Panc1 (cell line): ENCODE measurements at regions not wholly inside any gene's neighbourhood (a gene's known extent, or its start where the extent isn't known, plus 50 kb on each side); places are given as distances from the start of the nearest gene placed in this dataset.

Experiments
- ATAC-seq: fragments of 200-7000 bp; cut with Tn5 transposase; 2 replicates; pipeline ENCODE4 v1.9.1; 2020; ENCODE audit warnings: mild to moderate bottlenecking, moderate library complexity
- BruUV-seq: library from RNA; stranded (reverse); fragments of 400-500 nt; replicated peaks from 2 replicates; lab custom pipeline; 2021; lab: Mats Ljungman, UMichigan
- CTCF ChIA-PET: fragments of 300-600 bp; sonication (Branson Sonifier 250); formaldehyde crosslinking; loops from one replicate; lab custom pipeline; 2022; ENCODE audit warnings: antibody characterized with exemption; lab: Charles Lee
- POLR2A ChIA-PET: fragments of 300-600 bp; sonication (Branson Sonifier 250); formaldehyde crosslinking; loops from one replicate; lab custom pipeline; 2022; ENCODE audit warnings: antibody characterized with exemption; lab: Charles Lee
- DNase-seq: peaks from one replicate; pipeline ENCODE4 v3.0.0-alpha.2; 2010; ENCODE audit warnings: low read depth, low spot score
- H3K27ac ChIP-seq: 2 replicates; pipeline ENCODE4 v1.5.1; 2011; ENCODE audit warnings: mild to moderate bottlenecking, low read length, inconsistent platforms
- H3K27me3 ChIP-seq: fragments of 200-500 bp; sonication (Bioruptor generic); 2 replicates; pipeline ENCODE4 v1.6.0; 2014; ENCODE audit warnings: low read length, inconsistent platforms; ENCODE audit not compliant: control insufficient read depth, insufficient read depth
- H3K36me3 ChIP-seq: fragments of 200-500 bp; sonication (Bioruptor generic); 2 replicates; pipeline ENCODE4 v1.5.1; 2014; ENCODE audit warnings: inconsistent platforms, mild to moderate bottlenecking, low read length, moderate library complexity; ENCODE audit not compliant: control insufficient read depth, insufficient read depth
- H3K4me1 ChIP-seq: 2 replicates; pipeline ENCODE4 v1.5.1; 2011; ENCODE audit warnings: inconsistent platforms, mild to moderate bottlenecking, low read length, moderate library complexity; ENCODE audit not compliant: control insufficient read depth, insufficient read depth
- H3K4me3 ChIP-seq, 2 experiments: 2 replicates each; pipeline ENCODE4 v1.5.1; 2011 to 2012; ENCODE audit warnings: low read depth in 2 of 2, low read length in 2 of 2, mild to moderate bottlenecking in 2 of 2, inconsistent platforms in 1 of 2, moderate library complexity in 1 of 2
- H3K9me3 ChIP-seq: fragments of 200-500 bp; sonication (Bioruptor generic); 2 replicates; pipeline ENCODE4 v1.5.1; 2014; ENCODE audit warnings: low read depth, mild to moderate bottlenecking, inconsistent platforms, low read length, moderate library complexity; ENCODE audit not compliant: control insufficient read depth, insufficient read depth
- CTCF ChIP-seq: fragments of 450-650 bp; IDR thresholded peaks from 2 replicates; pipeline ENCODE4 v1.5.1; 2017; ENCODE audit warnings: mild to moderate bottlenecking
- POLR2AphosphoS5 ChIP-seq: IDR thresholded peaks from 2 replicates; pipeline ENCODE4 v1.6.1; 2012; ENCODE audit warnings: mild to moderate bottlenecking, low read depth, low read length, moderate library complexity
- REST ChIP-seq, 2 experiments: IDR thresholded peaks; 2 replicates each; pipeline ENCODE4 v1.6.1; 2011 to 2012; ENCODE audit warnings: low read depth in 2 of 2, control low read depth in 1 of 2, low read length in 1 of 2, mild to moderate bottlenecking in 1 of 2, moderate library complexity in 1 of 2; ENCODE audit not compliant: insufficient read depth in 1 of 2
- SIN3A ChIP-seq: IDR thresholded peaks from 2 replicates; pipeline ENCODE4 v1.6.1; 2012; ENCODE audit warnings: low read depth, mild to moderate bottlenecking, low read length, moderate library complexity, borderline replicate concordance; ENCODE audit not compliant: insufficient read depth
- TCF7L2 ChIP-seq: IDR thresholded peaks from 2 replicates; pipeline ENCODE4 v1.6.1; 2011; ENCODE audit warnings: mild to moderate bottlenecking, low read depth, low read length, inconsistent platforms
- in situ Hi-C: cut with HindIII; loops from 2 replicates; pipeline ENCODE4 v1.10.0; 2016; ENCODE audit warnings: low sequenced_read_pairs, low pct_unique_long_range_greater_than_20kb
- intact Hi-C: fragments of 100-400 bp; cut with micrococcal nuclease; formaldehyde crosslinking; loops from one replicate; pipeline ENCODE4 v1.10.0; 2022; ENCODE audit not compliant: unreplicated experiment

- H3K36me3 ChIP-seq, result no peaks in the 10 kb centered on the region
- in situ Hi-C loops (no loop called here), intact Hi-C loops (no loop called here)
- no peak overlapping the region for H3K27ac ChIP-seq
- CTCF ChIA-PET, result no interaction called here
- TF ChIP-seq CTCF (no peak), REST (IDR thresholded peaks at IDR 0.05; ENCODE audit: insufficient read depth in 1 of 2, low read depth in 2 of 2, low read length in 1 of 2) (no peak), TCF7L2 (no peak), SIN3A (no peak), POLR2AphosphoS5 (no peak)
- H3K9me3 ChIP-seq, result no peaks in the 10 kb centered on the region
- no TSS peak for BruUV-seq
- H3K27me3 ChIP-seq, result peaks cover 14% of the 10 kb centered on the region
- DNase-seq (no peak), ATAC-seq (no peak)
- H3K4me1 ChIP-seq, result no peaks in the 10 kb centered on the region
- H3K4me3 ChIP-seq, result no peak overlapping the region
- POLR2A ChIA-PET, result no interaction called here
Measured at GRCh38 chr12:107309020-107309419, 215.7 kb upstream of the CRY1 start.

- in situ Hi-C loops, result no loop called here
- POLR2A ChIA-PET, result no interaction called here
- CTCF ChIA-PET, result no interaction called here
Measured at GRCh38 chr12:107310621-107311020, 217.3 kb upstream of the CRY1 start.

More at GRCh38 chr12:107310621-107311020, 217.3 kb upstream of the CRY1 start:
- Histone ChIP-seq H3K27me3 (peaks cover 12% of the 10 kb centered on the region), H3K4me1 (no peaks in the 10 kb centered on the region), H3K27ac (no peak overlapping the region), H3K4me3 (no peak overlapping the region), H3K36me3 (no peaks in the 10 kb centered on the region), H3K9me3 (no peaks in the 10 kb centered on the region)
- no peak for TF ChIP-seq REST (IDR thresholded peaks at IDR 0.05; ENCODE audit: insufficient read depth in 1 of 2, low read depth in 2 of 2, low read length in 1 of 2)
- no peak for TF ChIP-seq POLR2AphosphoS5
- TF ChIP-seq CTCF, result no peak
- TF ChIP-seq TCF7L2, result no peak
- no peak for TF ChIP-seq SIN3A
- intact Hi-C loops, result no loop called here
- no peak for DNase-seq
- BruUV-seq, result no TSS peak
- no peak for ATAC-seq
